Type B pancreatic cell (in vitro differentiated cells): ENCODE measurements at regions not wholly inside any gene's neighbourhood (a gene's known extent, or its start where the extent isn't known, plus 50 kb on each side); places are given as distances from the start of the nearest gene placed in this dataset.
"Not testable (repeated sequence)": the region's sequence is repeated elsewhere in the genome, so short reads cannot be mapped to it uniquely, and the experiment has no call there.

Experiments used
- DNase-seq: peaks from one replicate; pipeline ENCODE4 v3.0.0; 2021; ENCODE audit warnings: mixed read lengths; ENCODE audit not compliant: unreplicated experiment; ENCODE audit errors: extremely low spot score
- H3K27ac Mint-ChIP-seq: 2 replicates; pipeline ENCODE4 v1.8.0; 2021; ENCODE audit warnings: mild to moderate bottlenecking, mixed read lengths
- H3K27me3 Mint-ChIP-seq: 2 replicates; pipeline ENCODE4 v1.8.0; 2021; ENCODE audit warnings: mixed read lengths
- H3K36me3 Mint-ChIP-seq: 2 replicates; pipeline ENCODE4 v1.8.0; 2021; ENCODE audit warnings: mixed read lengths
- H3K4me1 Mint-ChIP-seq: one replicate; pipeline ENCODE4 v1.8.0; 2021; ENCODE audit warnings: mixed read lengths; ENCODE audit not compliant: unreplicated experiment
- H3K4me3 Mint-ChIP-seq: 2 replicates; pipeline ENCODE4 v1.8.0; 2021; ENCODE audit warnings: mild to moderate bottlenecking, mixed read lengths
- H3K9me3 Mint-ChIP-seq: 2 replicates; pipeline ENCODE4 v1.8.0; 2021; ENCODE audit warnings: mixed read lengths
- CTCF ChIP-seq: fragments of 200-600 bp; sonication (generic); conservative IDR thresholded peaks from 2 replicates; pipeline ENCODE4 v1.5.0; 2021; ENCODE audit warnings: antibody characterized with exemption, mild to moderate bottlenecking

- H3K4me1 Mint-ChIP-seq, result peaks cover 5% of the 10 kb centered on the region
- peaks cover 4% of the 10 kb centered on the region for H3K36me3 Mint-ChIP-seq
- H3K27ac Mint-ChIP-seq, result peak overlapping the region; percentile 11
These were observed 79.2 kb upstream of the SAMD11 start for GRCh38 chr1:844472-845026.

GRCh38 chr1:845641-846040, 78.1 kb upstream of the SAMD11 start:
- not testable (repeated sequence) for H3K9me3 Mint-ChIP-seq, H3K4me1 Mint-ChIP-seq, H3K36me3 Mint-ChIP-seq, H3K27me3 Mint-ChIP-seq, DNase-seq
- Mint-ChIP-seq H3K27ac (peak overlapping the region; percentile 3), H3K4me3 (peak overlapping the region; percentile 9)

More at GRCh38 chr1:844472-845026, 79.2 kb upstream of the SAMD11 start:
- H3K9me3 Mint-ChIP-seq, result no peaks in the 10 kb centered on the region
- no peaks in the 10 kb centered on the region for H3K27me3 Mint-ChIP-seq
- H3K4me3 Mint-ChIP-seq, result no peak overlapping the region
- DNase-seq, result no peak
- TF ChIP-seq CTCF, result no peak

GRCh38 chr1:849873-850272, 73.8 kb upstream of the SAMD11 start:
- H3K27ac Mint-ChIP-seq, H3K9me3 Mint-ChIP-seq, DNase-seq, H3K4me3 Mint-ChIP-seq, H3K4me1 Mint-ChIP-seq, H3K27me3 Mint-ChIP-seq, H3K36me3 Mint-ChIP-seq: not testable (repeated sequence)

GRCh38 chr1:850318-850717, 73.4 kb upstream of the SAMD11 start:
- DNase-seq, H3K4me1 Mint-ChIP-seq, H3K27ac Mint-ChIP-seq, H3K4me3 Mint-ChIP-seq, H3K27me3 Mint-ChIP-seq, H3K36me3 Mint-ChIP-seq, H3K9me3 Mint-ChIP-seq: not testable (repeated sequence)

- not testable (repeated sequence) for H3K36me3 Mint-ChIP-seq, H3K27ac Mint-ChIP-seq, H3K4me1 Mint-ChIP-seq, H3K9me3 Mint-ChIP-seq, DNase-seq, H3K27me3 Mint-ChIP-seq, H3K4me3 Mint-ChIP-seq
These were observed 72.3 kb upstream of the SAMD11 start for GRCh38 chr1:851398-851797.

- DNase-seq, H3K4me1 Mint-ChIP-seq, H3K4me3 Mint-ChIP-seq, H3K27ac Mint-ChIP-seq, H3K27me3 Mint-ChIP-seq, H3K9me3 Mint-ChIP-seq, H3K36me3 Mint-ChIP-seq: not testable (repeated sequence)
These were observed 71.9 kb upstream of the SAMD11 start for GRCh38 chr1:851841-852240.

- H3K4me1 Mint-ChIP-seq, H3K9me3 Mint-ChIP-seq, H3K4me3 Mint-ChIP-seq, H3K27me3 Mint-ChIP-seq, H3K36me3 Mint-ChIP-seq, DNase-seq, H3K27ac Mint-ChIP-seq: not testable (repeated sequence)
These were observed 68.3 kb upstream of the SAMD11 start for GRCh38 chr1:855202-855981.

GRCh38 chr1:856541-857057, 67.1 kb upstream of the SAMD11 start:
- H3K4me3 Mint-ChIP-seq, H3K4me1 Mint-ChIP-seq, DNase-seq, H3K27ac Mint-ChIP-seq, H3K9me3 Mint-ChIP-seq, H3K36me3 Mint-ChIP-seq: not testable (repeated sequence)
- H3K27me3 Mint-ChIP-seq, result peaks cover 13% of the 10 kb centered on the region

- not testable (repeated sequence) for H3K27ac Mint-ChIP-seq, H3K9me3 Mint-ChIP-seq, H3K4me1 Mint-ChIP-seq, DNase-seq, H3K4me3 Mint-ChIP-seq
- Mint-ChIP-seq H3K36me3 (peaks cover 10% of the 10 kb centered on the region), H3K27me3 (peaks cover 27% of the 10 kb centered on the region)
- TF ChIP-seq CTCF, result peak; percentile 39
These were observed 65.6 kb upstream of the SAMD11 start for GRCh38 chr1:857926-858648.

- H3K36me3 Mint-ChIP-seq, result peaks cover 10% of the 10 kb centered on the region
- not testable (repeated sequence) for H3K4me1 Mint-ChIP-seq, DNase-seq, H3K9me3 Mint-ChIP-seq, H3K4me3 Mint-ChIP-seq, H3K27ac Mint-ChIP-seq
- peaks cover 32% of the 10 kb centered on the region for H3K27me3 Mint-ChIP-seq
These were observed 65.1 kb upstream of the SAMD11 start for GRCh38 chr1:858649-859041.

GRCh38 chr1:860941-861340, 62.8 kb upstream of the SAMD11 start:
- H3K27me3 Mint-ChIP-seq, result peaks cover 51% of the 10 kb centered on the region
- H3K9me3 Mint-ChIP-seq, H3K4me1 Mint-ChIP-seq, DNase-seq, H3K27ac Mint-ChIP-seq, H3K4me3 Mint-ChIP-seq, H3K36me3 Mint-ChIP-seq: not testable (repeated sequence)
